K562 (cell line): ENCODE measurements at regions not wholly inside any gene's neighbourhood (a gene's known extent, or its start where the extent isn't known, plus 50 kb on each side); places are given as distances from the start of the nearest gene placed in this dataset.
"Not testable (repeated sequence)": the region's sequence is repeated elsewhere in the genome, so short reads cannot be mapped to it uniquely, and the experiment has no call there.

Experiments used
- ATAC-seq: fragments of 200-7000 bp; cut with Tn5 transposase; 3 replicates; pipeline ENCODE4 v1.9.1; 2020; ENCODE audit warnings: moderate library complexity
- BruUV-seq: library from RNA; stranded (reverse); fragments of 400-500 nt; replicated peaks from 2 replicates; lab custom pipeline; 2021; lab: Mats Ljungman, UMichigan
- CTCF ChIA-PET: fragments of 300-600 bp; formaldehyde crosslinking; extraction: SDS; loops from one replicate; lab custom pipeline; 2021; ENCODE audit warnings: low intra/inter-chr PET ratio; lab: Yijun Ruan, JAX
- POLR2A ChIA-PET: fragments of 300-600, 350-650 bp; sonication (Branson Sonifier 250); formaldehyde crosslinking; extraction: SDS; loops from one replicate; lab custom pipeline; 2021; ENCODE audit warnings: antibody characterized with exemption, inconsistent platforms; lab: Yijun Ruan, JAX
- DNase-seq, 4 experiments: peaks; one replicate each; pipeline versions ENCODE4 v3.0.0 to v3.0.0-alpha.2; 2011 to 2018; ENCODE audit warnings: low spot score in 3 of 4, mixed read lengths in 3 of 4; ENCODE audit errors: extremely low read depth in 1 of 4
- FAIRE-seq: peaks from 2 replicates; lab custom pipeline; 2011; peaks lifted over from hg19 to GRCh38; lab: Jason Lieb, UNC
- H2AFZ ChIP-seq: 2 replicates; pipeline ENCODE4 v1.6.0; 2011; ENCODE audit warnings: low read depth, low read length, control low read depth, inconsistent platforms
- H3K27ac ChIP-seq: fragments of 200-600 bp; 3 replicates; pipeline ENCODE4 v1.8.0; 2011; ENCODE audit warnings: low read depth, mild to moderate bottlenecking, control low read depth, inconsistent platforms, low read length, moderate library complexity, mixed read lengths; ENCODE audit errors: extremely low read depth
- H3K27me3 ChIP-seq, 2 experiments: fragments of 300-600 bp in 1 of 2; 2 replicates in 1 of 2; 3 replicates in 1 of 2; pipeline versions ENCODE4 v1.6.0 to v1.8.0; 2011; ENCODE audit warnings: inconsistent platforms in 2 of 2, low read length in 2 of 2, mild to moderate bottlenecking in 1 of 2, mixed read lengths in 1 of 2, moderate library complexity in 1 of 2; ENCODE audit not compliant: control insufficient read depth in 2 of 2, insufficient read depth in 2 of 2
- H3K36me3 ChIP-seq: fragments of 300-600 bp; 3 replicates; pipeline ENCODE4 v1.8.0; 2011; ENCODE audit warnings: mild to moderate bottlenecking, low read length, inconsistent platforms; ENCODE audit not compliant: control insufficient read depth, insufficient read depth
- H3K4me1 ChIP-seq, 2 experiments: fragments of 200-600 bp in 1 of 2; replicated peaks in 1 of 2; 2 replicates in 1 of 2; 3 replicates in 1 of 2; pipeline versions ENCODE4 v1.5.1 to v1.8.0; 2011; ENCODE audit warnings: inconsistent platforms in 2 of 2, low read length in 2 of 2, mild to moderate bottlenecking in 1 of 2, mixed read lengths in 1 of 2, moderate library complexity in 1 of 2; ENCODE audit not compliant: control insufficient read depth in 2 of 2, insufficient read depth in 2 of 2
- H3K4me2 ChIP-seq: 2 replicates; pipeline ENCODE4 v1.6.1; 2011; ENCODE audit warnings: low read length, control low read depth, inconsistent platforms, mixed read lengths; ENCODE audit not compliant: insufficient read depth
- H3K4me3 ChIP-seq: fragments of 200-600 bp; sonication (generic), shearing (Covaris generic); 2 replicates; pipeline ENCODE4 v1.5.1; 2016; ENCODE audit warnings: control low read depth, inconsistent platforms
- H3K79me2 ChIP-seq: fragments of 200-600 bp; 3 replicates; pipeline ENCODE4 v1.8.0; 2011; ENCODE audit warnings: low read length, inconsistent platforms; ENCODE audit not compliant: control insufficient read depth, insufficient read depth
- H3K9ac ChIP-seq, 2 experiments: 2 replicates each; pipeline versions ENCODE4 v1.6.0 to v1.6.1; 2011; ENCODE audit warnings: low read depth in 2 of 2, low read length in 2 of 2, control low read depth in 1 of 2, inconsistent platforms in 1 of 2, mild to moderate bottlenecking in 1 of 2, mixed read lengths in 1 of 2; ENCODE audit not compliant: insufficient read depth in 1 of 2
- H3K9me1 ChIP-seq: one replicate; pipeline ENCODE4 v1.6.0; 2011; ENCODE audit warnings: inconsistent platforms, mild to moderate bottlenecking, low read length, moderate library complexity; ENCODE audit not compliant: control insufficient read depth, insufficient read depth
- H3K9me3 ChIP-seq: replicated peaks from 2 replicates; pipeline ENCODE4 v1.5.1; 2011; ENCODE audit warnings: low read depth, low read length, inconsistent platforms; ENCODE audit not compliant: control insufficient read depth, insufficient read depth
- H4K20me1 ChIP-seq: replicated peaks from 2 replicates; pipeline ENCODE4 v1.6.1; 2011; ENCODE audit warnings: low read length, inconsistent platforms, mixed read lengths; ENCODE audit not compliant: control insufficient read depth, insufficient read depth
- GATAD2A ChIP-seq: fragments of 450-650 bp; IDR thresholded peaks from 2 replicates; pipeline ENCODE4 v1.6.1; 2017
- HNRNPH1 ChIP-seq: fragments of 200-400 bp; formaldehyde crosslinking; optimal IDR thresholded peaks from 2 replicates; pipeline ENCODE3; 2017; ENCODE audit warnings: low read depth, mild to moderate bottlenecking, low read length, moderate library complexity
- NCOA4 ChIP-seq: fragments of 450-650 bp; IDR thresholded peaks from 2 replicates; pipeline ENCODE4 v1.6.1; 2018; ENCODE audit warnings: mild to moderate bottlenecking; ENCODE audit not compliant: partially characterized antibody
- NFXL1 ChIP-seq: fragments of 450-650 bp; formaldehyde crosslinking; IDR thresholded peaks from 2 replicates; pipeline ENCODE4 v1.4.0; 2021; ENCODE audit warnings: mild to moderate bottlenecking
- WGBS: fragments of 100-300 bp; shearing (Covaris generic); methylation state at CpG from one replicate; pipeline ENCODE4 v1.1.6; 2016; ENCODE audit warnings: low coverage, mixed read lengths; ENCODE audit not compliant: insufficient coverage; ENCODE audit errors: missing lambda C conversion rate; 5-methylcytosine and 5-hydroxymethylcytosine counted together
- in situ Hi-C: fragments of 300-500 bp; cut with MboI; formaldehyde crosslinking; loops from 4 replicates; pipeline ENCODE4 v1.15.0; 2018; ENCODE audit warnings: inconsistent platforms, mixed read lengths
- intact Hi-C: fragments of 100-400 bp; cut with micrococcal nuclease; formaldehyde crosslinking; loops from 2 replicates; pipeline ENCODE4 v1.14.2; 2022
- TF ChIP-seq, protein P1 (sequence below): sonication (generic); formaldehyde crosslinking; IDR thresholded peaks from 2 replicates; pipeline ENCODE4 v1.4.0; 2020; ENCODE audit warnings: mild to moderate bottlenecking, missing genetic modification reagents

- intact Hi-C loops (no loop called here), in situ Hi-C loops (no loop called here)
- H3K27me3 ChIP-seq = no peaks in the 10 kb centered on the region
- no peaks in the 10 kb centered on the region for H3K36me3 ChIP-seq
- H3K27ac ChIP-seq = no peak overlapping the region
- no peaks in the 10 kb centered on the region for H3K79me2 ChIP-seq
- DNase-seq (no peak), FAIRE-seq (no peak), ATAC-seq (no peak)
- H3K9ac ChIP-seq = no peak overlapping the region
- H4K20me1 ChIP-seq = no peaks in the 10 kb centered on the region
- H3K4me1 ChIP-seq = peaks cover 0 to 8% of the 10 kb centered on the region in 2 experiments; a peak in 3 of 5 replicates
- ChIA-PET CTCF (no interaction called here), POLR2A (interaction anchor here (1.0 kb wide), 1 partner anchor 10 kb away, joined by 3 read pairs; no protein-coding TSS in a partner anchor)
- no peak overlapping the region for H3K4me3 ChIP-seq
- no TSS peak for BruUV-seq
- 92% methylated on average over 18 of the region's 30 CpGs for WGBS
- H3K4me2 ChIP-seq = no peak overlapping the region
- TF ChIP-seq NCOA4 (no peak), HNRNPH1 (no peak), NFXL1 (CRISPR knock-in tag) (no peak), GATAD2A (no peak)
- TF ChIP-seq, protein P1, sequence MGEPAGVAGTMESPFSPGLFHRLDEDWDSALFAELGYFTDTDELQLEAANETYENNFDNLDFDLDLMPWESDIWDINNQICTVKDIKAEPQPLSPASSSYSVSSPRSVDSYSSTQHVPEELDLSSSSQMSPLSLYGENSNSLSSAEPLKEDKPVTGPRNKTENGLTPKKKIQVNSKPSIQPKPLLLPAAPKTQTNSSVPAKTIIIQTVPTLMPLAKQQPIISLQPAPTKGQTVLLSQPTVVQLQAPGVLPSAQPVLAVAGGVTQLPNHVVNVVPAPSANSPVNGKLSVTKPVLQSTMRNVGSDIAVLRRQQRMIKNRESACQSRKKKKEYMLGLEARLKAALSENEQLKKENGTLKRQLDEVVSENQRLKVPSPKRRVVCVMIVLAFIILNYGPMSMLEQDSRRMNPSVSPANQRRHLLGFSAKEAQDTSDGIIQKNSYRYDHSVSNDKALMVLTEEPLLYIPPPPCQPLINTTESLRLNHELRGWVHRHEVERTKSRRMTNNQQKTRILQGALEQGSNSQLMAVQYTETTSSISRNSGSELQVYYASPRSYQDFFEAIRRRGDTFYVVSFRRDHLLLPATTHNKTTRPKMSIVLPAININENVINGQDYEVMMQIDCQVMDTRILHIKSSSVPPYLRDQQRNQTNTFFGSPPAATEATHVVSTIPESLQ = no peak
- H3K9me3 ChIP-seq = no peaks in the 10 kb centered on the region
- no peaks in the 10 kb centered on the region for H3K9me1 ChIP-seq
- H2AFZ ChIP-seq = no peak overlapping the region
Observed at GRCh38 chr11:71774603-71775222, 58.3 kb upstream of the DEFB108B start.

GRCh38 chr11:71780116-71780515, 52.9 kb upstream of the DEFB108B start:
- FAIRE-seq, DNase-seq: not testable (repeated sequence)

More at GRCh38 chr11:71780116-71780515, 52.9 kb upstream of the DEFB108B start:
- H3K79me2 ChIP-seq, H3K36me3 ChIP-seq, H3K4me2 ChIP-seq, H3K9me1 ChIP-seq, H3K9me3 ChIP-seq, POLR2A ChIA-PET, H3K4me3 ChIP-seq, H2AFZ ChIP-seq, in situ Hi-C loops, BruUV-seq, CTCF ChIA-PET, intact Hi-C loops, H3K4me1 ChIP-seq, H3K9ac ChIP-seq, ATAC-seq, H4K20me1 ChIP-seq, H3K27ac ChIP-seq, H3K27me3 ChIP-seq: not testable (repeated sequence)
- 23% methylated on average over 6 of the region's 6 CpGs for whole genome bisulfite sequencing
